GM12878 (cell line): ENCODE measurements at regions not wholly inside any gene's neighbourhood (a gene's known extent, or its start where the extent isn't known, plus 50 kb on each side); places are given as distances from the start of the nearest gene placed in this dataset.
A peak's percentile ranks its signal among the peaks of the same experiment; 100 is the strongest.

Source experiments
- ATAC-seq: fragments of 200-7000 bp; cut with Tn5 transposase; 3 replicates; pipeline ENCODE4 v1.9.1; 2020; ENCODE audit warnings: mild to moderate bottlenecking, moderate library complexity
- BruUV-seq: library from RNA; stranded (reverse); fragments of 400-500 nt; replicated peaks from 2 replicates; lab custom pipeline; 2021; lab: Mats Ljungman, UMichigan
- CTCF ChIA-PET: fragments of 300-600 bp; sonication (Branson Sonifier 250); formaldehyde crosslinking; extraction: SDS; loops from one replicate; lab custom pipeline; 2021; ENCODE audit warnings: inconsistent platforms; lab: Yijun Ruan, JAX
- POLR2A ChIA-PET: fragments of 350-600 bp; formaldehyde crosslinking; extraction: SDS; loops from one replicate; lab custom pipeline; 2021; ENCODE audit warnings: inconsistent platforms; lab: Charles Lee
- RAD21 ChIA-PET: fragments of 300-600 bp; sonication (Branson Sonifier 250); formaldehyde crosslinking; loops from one replicate; lab custom pipeline; 2023; ENCODE audit warnings: antibody characterized with exemption; ENCODE audit not compliant: unreplicated experiment; lab: Charles Lee
- SMC1A ChIA-PET: fragments of 300-600 bp; sonication (Branson Sonifier 250); formaldehyde crosslinking; loops from one replicate; lab custom pipeline; 2023; ENCODE audit not compliant: unreplicated experiment, uncharacterized antibody; lab: Charles Lee
- DNase-seq: peaks from one replicate; pipeline ENCODE4 v3.0.0-alpha.2; 2011; ENCODE audit warnings: low read depth, low spot score
- FAIRE-seq: peaks from 3 replicates; lab custom pipeline; 2011; peaks lifted over from hg19 to GRCh38; lab: Jason Lieb, UNC
- H2AFZ ChIP-seq: 2 replicates; pipeline ENCODE4 v1.6.0; 2011; ENCODE audit warnings: low read depth, low read length, control low read depth; ENCODE audit not compliant: control insufficient read depth
- H3K27ac ChIP-seq: 2 replicates; pipeline ENCODE4 v1.5.1; 2011; ENCODE audit warnings: control low read depth; ENCODE audit not compliant: control insufficient read depth, insufficient read depth
- H3K27me3 ChIP-seq, 2 experiments: replicated peaks in 1 of 2; 2 replicates each; pipeline versions ENCODE4 v1.6.0 to v1.6.1; 2011; ENCODE audit warnings: low read length in 1 of 2; ENCODE audit not compliant: control insufficient read depth in 2 of 2, insufficient read depth in 2 of 2
- H3K36me3 ChIP-seq, 2 experiments: 2 replicates each; pipeline ENCODE4 v1.5.1; 2011; ENCODE audit warnings: low read length in 1 of 2; ENCODE audit not compliant: control insufficient read depth in 2 of 2, insufficient read depth in 2 of 2
- H3K4me1 ChIP-seq: 2 replicates; pipeline ENCODE4 v1.6.1; 2011; ENCODE audit warnings: mild to moderate bottlenecking, low read length, moderate library complexity, mixed read lengths; ENCODE audit not compliant: control insufficient read depth, insufficient read depth
- H3K4me2 ChIP-seq: 2 replicates; pipeline ENCODE4 v1.6.0; 2011; ENCODE audit warnings: control low read depth; ENCODE audit not compliant: control insufficient read depth, insufficient read depth
- H3K4me3 ChIP-seq: fragments of 200-600 bp; sonication (generic); 2 replicates; pipeline ENCODE4 v1.5.1; 2016
- H3K79me2 ChIP-seq: 2 replicates; pipeline ENCODE4 v1.6.0; 2011; ENCODE audit warnings: low read length; ENCODE audit not compliant: control insufficient read depth, insufficient read depth
- H3K9ac ChIP-seq: 2 replicates; pipeline ENCODE4 v1.8.0; 2011; ENCODE audit warnings: low read length, control low read depth, mixed read lengths; ENCODE audit not compliant: control insufficient read depth, insufficient read depth
- H3K9me3 ChIP-seq: replicated peaks from 3 replicates; pipeline ENCODE4 v1.5.1; 2011; ENCODE audit warnings: mild to moderate bottlenecking, low read length; ENCODE audit not compliant: control insufficient read depth, insufficient read depth
- H4K20me1 ChIP-seq: 2 replicates; pipeline ENCODE4 v1.6.0; 2011; ENCODE audit not compliant: control insufficient read depth, insufficient read depth
- CEBPB ChIP-seq, 2 experiments: fragments of 150-350 bp in 1 of 2; IDR thresholded peaks; 2 replicates each; pipeline ENCODE4 v1.6.1; 2012 to 2014; ENCODE audit warnings: low read depth in 2 of 2, low read length in 2 of 2, borderline replicate concordance in 1 of 2, inconsistent platforms in 1 of 2
- CHD1 ChIP-seq: IDR thresholded peaks from 2 replicates; pipeline ENCODE4 v1.6.1; 2012; ENCODE audit warnings: low read depth, low read length, improper control_type of control experiment
- EP300 ChIP-seq, 2 experiments: fragments of 150-350 bp in 1 of 2; IDR thresholded peaks; 2 replicates each; pipeline ENCODE4 v1.6.1; 2011 to 2012; ENCODE audit warnings: low read depth in 2 of 2, low read length in 2 of 2, borderline replicate concordance in 1 of 2, improper control_type of control experiment in 1 of 2, inconsistent platforms in 1 of 2; ENCODE audit not compliant: control insufficient read depth in 1 of 2
- RBBP5 ChIP-seq: fragments of 200-600 bp; sonication (generic); conservative IDR thresholded peaks from 2 replicates; pipeline ENCODE4 v1.6.1; 2016
- WGBS: methylation state at CpG from one replicate; pipeline ENCODE4 v1.1.6; 2016; ENCODE audit warnings: low lambda C conversion rate; ENCODE audit not compliant: insufficient replicate concordance, insufficient coverage; ENCODE audit errors: missing lambda C conversion rate; 5-methylcytosine and 5-hydroxymethylcytosine counted together
- in situ Hi-C: fragments of 300-500 bp; cut with MboI; formaldehyde crosslinking; loops from 9 replicates; pipeline ENCODE4 v1.14.3; 2018; ENCODE audit warnings: mixed read lengths
- intact Hi-C: fragments of 100-400 bp; cut with micrococcal nuclease; formaldehyde crosslinking; loops from one replicate; pipeline ENCODE4 v1.14.2; 2022; ENCODE audit not compliant: unreplicated experiment
- TF ChIP-seq, protein P1 (sequence below): fragments of 450-650 bp; IDR thresholded peaks from 2 replicates; pipeline ENCODE4 v1.6.1; 2017; ENCODE audit warnings: low read depth, mild to moderate bottlenecking, moderate library complexity
- TF ChIP-seq, protein P2 (sequence below), 3 experiments: IDR thresholded peaks in 2 of 3; conservative IDR thresholded peaks in 1 of 3; 2 replicates each; pipeline ENCODE4 v1.5.1; 2011; ENCODE audit warnings: low read depth in 3 of 3, low read length in 3 of 3, mild to moderate bottlenecking in 3 of 3, control low read depth in 2 of 3, moderate library complexity in 2 of 3, inconsistent platforms in 1 of 3, mixed read lengths in 1 of 3; ENCODE audit not compliant: control insufficient read depth in 2 of 3, insufficient read depth in 1 of 3; ENCODE audit errors: extremely low read depth in 1 of 3
- TF ChIP-seq, protein P3 (sequence below): fragments of 450-650 bp; IDR thresholded peaks from 2 replicates; pipeline ENCODE4 v1.6.1; 2017; ENCODE audit warnings: mild to moderate bottlenecking, moderate library complexity

DNA sequence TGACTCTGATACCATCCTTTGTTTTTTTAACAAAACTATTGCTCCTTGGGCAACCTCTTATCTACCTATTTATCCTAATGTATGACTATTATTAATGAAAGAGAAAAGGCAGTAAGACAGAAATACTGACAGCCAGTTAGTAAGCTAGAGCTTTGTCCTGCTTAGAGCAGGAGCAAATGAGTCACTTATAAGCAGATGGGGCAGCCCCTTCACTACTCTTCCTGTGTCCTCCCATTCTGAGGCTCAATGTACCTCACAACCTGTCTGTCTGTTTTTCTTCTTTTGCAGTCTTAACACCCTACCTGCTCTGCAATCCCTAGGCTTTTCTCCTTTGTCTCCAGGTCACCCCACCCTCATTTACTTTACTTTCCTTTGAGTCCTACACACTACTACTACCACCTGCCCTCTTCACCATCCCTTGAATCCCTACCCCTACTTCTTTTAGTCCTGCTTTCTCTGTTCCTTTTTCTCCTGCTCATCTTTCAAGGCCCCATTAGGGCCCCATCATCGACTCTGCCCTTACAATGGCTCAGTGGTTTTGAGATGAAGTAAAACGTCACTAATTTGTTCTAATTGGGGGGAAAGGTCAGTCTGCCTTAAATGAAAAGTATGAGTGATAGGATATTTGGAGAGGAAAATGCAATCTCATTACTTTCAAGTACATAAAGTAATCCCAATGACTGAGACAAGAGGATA is 294.3 kb downstream of the GUCY2F start (continued):
- TF ChIP-seq EP300 (IDR thresholded peaks at IDR 0.05; ENCODE audit: borderline replicate concordance in 1 of 2, control insufficient read depth in 1 of 2, low read depth in 2 of 2, low read length in 2 of 2) (peak in 1 of 2 experiments; percentile 36; a peak in 1 of 4 replicates), CEBPB (IDR thresholded peaks at IDR 0.05; ENCODE audit: borderline replicate concordance in 1 of 2, low read depth in 2 of 2, low read length in 2 of 2) (no peak), RBBP5 (no peak)
- TF ChIP-seq, protein P1, sequence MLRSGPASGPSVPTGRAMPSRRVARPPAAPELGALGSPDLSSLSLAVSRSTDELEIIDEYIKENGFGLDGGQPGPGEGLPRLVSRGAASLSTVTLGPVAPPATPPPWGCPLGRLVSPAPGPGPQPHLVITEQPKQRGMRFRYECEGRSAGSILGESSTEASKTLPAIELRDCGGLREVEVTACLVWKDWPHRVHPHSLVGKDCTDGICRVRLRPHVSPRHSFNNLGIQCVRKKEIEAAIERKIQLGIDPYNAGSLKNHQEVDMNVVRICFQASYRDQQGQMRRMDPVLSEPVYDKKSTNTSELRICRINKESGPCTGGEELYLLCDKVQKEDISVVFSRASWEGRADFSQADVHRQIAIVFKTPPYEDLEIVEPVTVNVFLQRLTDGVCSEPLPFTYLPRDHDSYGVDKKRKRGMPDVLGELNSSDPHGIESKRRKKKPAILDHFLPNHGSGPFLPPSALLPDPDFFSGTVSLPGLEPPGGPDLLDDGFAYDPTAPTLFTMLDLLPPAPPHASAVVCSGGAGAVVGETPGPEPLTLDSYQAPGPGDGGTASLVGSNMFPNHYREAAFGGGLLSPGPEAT: peak; percentile 88
- TF ChIP-seq, protein P2, sequence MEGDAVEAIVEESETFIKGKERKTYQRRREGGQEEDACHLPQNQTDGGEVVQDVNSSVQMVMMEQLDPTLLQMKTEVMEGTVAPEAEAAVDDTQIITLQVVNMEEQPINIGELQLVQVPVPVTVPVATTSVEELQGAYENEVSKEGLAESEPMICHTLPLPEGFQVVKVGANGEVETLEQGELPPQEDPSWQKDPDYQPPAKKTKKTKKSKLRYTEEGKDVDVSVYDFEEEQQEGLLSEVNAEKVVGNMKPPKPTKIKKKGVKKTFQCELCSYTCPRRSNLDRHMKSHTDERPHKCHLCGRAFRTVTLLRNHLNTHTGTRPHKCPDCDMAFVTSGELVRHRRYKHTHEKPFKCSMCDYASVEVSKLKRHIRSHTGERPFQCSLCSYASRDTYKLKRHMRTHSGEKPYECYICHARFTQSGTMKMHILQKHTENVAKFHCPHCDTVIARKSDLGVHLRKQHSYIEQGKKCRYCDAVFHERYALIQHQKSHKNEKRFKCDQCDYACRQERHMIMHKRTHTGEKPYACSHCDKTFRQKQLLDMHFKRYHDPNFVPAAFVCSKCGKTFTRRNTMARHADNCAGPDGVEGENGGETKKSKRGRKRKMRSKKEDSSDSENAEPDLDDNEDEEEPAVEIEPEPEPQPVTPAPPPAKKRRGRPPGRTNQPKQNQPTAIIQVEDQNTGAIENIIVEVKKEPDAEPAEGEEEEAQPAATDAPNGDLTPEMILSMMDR (IDR thresholded peaks at IDR 0.05 in 2 of 3, conservative IDR thresholded peaks at IDR 0.05 in 1 of 3; ENCODE audit: control insufficient read depth in 2 of 3, extremely low read depth in 1 of 3, insufficient read depth in 1 of 3, low read depth in 3 of 3, low read length in 3 of 3): no peak

DNA sequence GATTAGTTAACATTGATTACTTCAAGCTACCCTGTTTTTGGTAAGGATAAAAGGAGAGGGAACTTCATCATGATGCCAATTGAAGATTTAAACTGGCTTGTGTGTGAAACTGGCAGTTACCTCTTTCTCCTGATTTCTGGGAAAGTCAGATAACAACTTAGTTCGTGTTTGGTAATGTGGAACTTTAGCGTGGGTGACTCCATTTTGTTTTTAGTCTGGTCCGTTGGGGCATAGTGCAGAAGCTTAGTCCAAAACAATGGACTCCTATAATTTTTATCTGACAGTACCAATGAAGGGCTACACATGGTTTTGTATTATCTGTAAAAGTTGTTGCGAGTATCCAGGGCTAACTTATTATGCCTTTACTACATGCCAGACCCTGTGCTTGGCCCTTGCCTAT is 294.9 kb downstream of the GUCY2F start:
- H3K4me3 ChIP-seq: no peak overlapping the region
- peaks cover 4% of the 10 kb centered on the region; the same call in 1 of the 2 replicates for H3K4me1 ChIP-seq
- WGBS: 1% methylated on average over 4 of the region's 4 CpGs
- BruUV-seq: no TSS peak
- intact Hi-C loops: loop anchor here (2.0 to 5.0 kb wide), 2 partner anchors 84 to 195 kb away; no protein-coding TSS in a partner anchor
- no peak overlapping the region for H3K9ac ChIP-seq
- DNase-seq (no peak), FAIRE-seq (no peak), ATAC-seq (no peak)
- SMC1A ChIA-PET: interaction anchor here (0.6 to 10.7 kb wide), 4 partner anchors 82 to 256 kb away, joined by 3 to 168 read pairs (median 22); no protein-coding TSS in a partner anchor
- CTCF ChIA-PET: interaction anchor here (2.1 to 4.4 kb wide), 3 partner anchors 82 to 487 kb away, joined by 7 to 18 read pairs (median 8); no protein-coding TSS in a partner anchor
- no peaks in the 10 kb centered on the region for H3K79me2 ChIP-seq
- RAD21 ChIA-PET: interaction anchor here (0.7 to 10.1 kb wide), 6 partner anchors 13 to 702 kb away, joined by 3 to 155 read pairs (median 8); no protein-coding TSS in a partner anchor
- no peaks in the 10 kb centered on the region for H3K27me3 ChIP-seq
- no peak overlapping the region for H2AFZ ChIP-seq
- no peaks in the 10 kb centered on the region for H3K36me3 ChIP-seq
- no peaks in the 10 kb centered on the region for H4K20me1 ChIP-seq
- in situ Hi-C loops: no loop called here
- H3K4me2 ChIP-seq: no peak overlapping the region
- no peak overlapping the region for H3K27ac ChIP-seq
- POLR2A ChIA-PET: interaction anchor here (0.8 to 5.8 kb wide), 2 partner anchors 83 to 97 kb away, joined by 4 to 32 read pairs; no protein-coding TSS in a partner anchor
- H3K9me3 ChIP-seq: no peaks in the 10 kb centered on the region; the same call in 2 of the 3 replicates
- TF ChIP-seq CHD1: no peak
- TF ChIP-seq, protein P3, sequence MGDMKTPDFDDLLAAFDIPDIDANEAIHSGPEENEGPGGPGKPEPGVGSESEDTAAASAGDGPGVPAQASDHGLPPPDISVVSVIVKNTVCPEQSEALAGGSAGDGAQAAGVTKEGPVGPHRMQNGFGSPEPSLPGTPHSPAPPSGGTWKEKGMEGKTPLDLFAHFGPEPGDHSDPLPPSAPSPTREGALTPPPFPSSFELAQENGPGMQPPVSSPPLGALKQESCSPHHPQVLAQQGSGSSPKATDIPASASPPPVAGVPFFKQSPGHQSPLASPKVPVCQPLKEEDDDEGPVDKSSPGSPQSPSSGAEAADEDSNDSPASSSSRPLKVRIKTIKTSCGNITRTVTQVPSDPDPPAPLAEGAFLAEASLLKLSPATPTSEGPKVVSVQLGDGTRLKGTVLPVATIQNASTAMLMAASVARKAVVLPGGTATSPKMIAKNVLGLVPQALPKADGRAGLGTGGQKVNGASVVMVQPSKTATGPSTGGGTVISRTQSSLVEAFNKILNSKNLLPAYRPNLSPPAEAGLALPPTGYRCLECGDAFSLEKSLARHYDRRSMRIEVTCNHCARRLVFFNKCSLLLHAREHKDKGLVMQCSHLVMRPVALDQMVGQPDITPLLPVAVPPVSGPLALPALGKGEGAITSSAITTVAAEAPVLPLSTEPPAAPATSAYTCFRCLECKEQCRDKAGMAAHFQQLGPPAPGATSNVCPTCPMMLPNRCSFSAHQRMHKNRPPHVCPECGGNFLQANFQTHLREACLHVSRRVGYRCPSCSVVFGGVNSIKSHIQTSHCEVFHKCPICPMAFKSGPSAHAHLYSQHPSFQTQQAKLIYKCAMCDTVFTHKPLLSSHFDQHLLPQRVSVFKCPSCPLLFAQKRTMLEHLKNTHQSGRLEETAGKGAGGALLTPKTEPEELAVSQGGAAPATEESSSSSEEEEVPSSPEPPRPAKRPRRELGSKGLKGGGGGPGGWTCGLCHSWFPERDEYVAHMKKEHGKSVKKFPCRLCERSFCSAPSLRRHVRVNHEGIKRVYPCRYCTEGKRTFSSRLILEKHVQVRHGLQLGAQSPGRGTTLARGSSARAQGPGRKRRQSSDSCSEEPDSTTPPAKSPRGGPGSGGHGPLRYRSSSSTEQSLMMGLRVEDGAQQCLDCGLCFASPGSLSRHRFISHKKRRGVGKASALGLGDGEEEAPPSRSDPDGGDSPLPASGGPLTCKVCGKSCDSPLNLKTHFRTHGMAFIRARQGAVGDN: peak; percentile 77
